Activated CD4-positive, alpha-beta memory T cell treated with anti-CD3 and anti-CD28 coated beads, Interleukin-2, amount 10 ng/mL, durations not matched to agents 7 days and 5 days (primary cell): ENCODE measurements at regions not wholly inside any gene's neighbourhood (a gene's known extent, or its start where the extent isn't known, plus 50 kb on each side); places are given as distances from the start of the nearest gene placed in this dataset.

ENCODE experiments used
- CTCF ChIA-PET: fragments of 350-600 bp; sonication (Branson Sonifier 250); formaldehyde crosslinking; loops from one replicate; lab custom pipeline; 2021; ENCODE audit warnings: antibody characterized with exemption, inconsistent platforms; lab: Charles Lee
- POLR2A ChIA-PET: fragments of 350-600 bp; sonication (Branson Sonifier 250); formaldehyde crosslinking; loops from one replicate; lab custom pipeline; 2021; ENCODE audit warnings: antibody characterized with exemption; lab: Charles Lee
- DNase-seq: peaks from one replicate; pipeline ENCODE4 v3.0.0-alpha.2; 2020
- H3K27ac Mint-ChIP-seq: one replicate; pipeline ENCODE4 v1.8.0; 2021; ENCODE audit warnings: mild to moderate bottlenecking, mixed read lengths
- H3K27me3 Mint-ChIP-seq: one replicate; pipeline ENCODE4 v1.8.0; 2021; ENCODE audit warnings: mixed read lengths
- H3K36me3 Mint-ChIP-seq: one replicate; pipeline ENCODE4 v1.8.0; 2021; ENCODE audit warnings: low read depth, mixed read lengths
- H3K4me1 Mint-ChIP-seq: one replicate; pipeline ENCODE4 v1.8.0; 2021; ENCODE audit warnings: mixed read lengths
- H3K4me3 Mint-ChIP-seq: one replicate; pipeline ENCODE4 v1.8.0; 2021; ENCODE audit warnings: mild to moderate bottlenecking, mixed read lengths
- H3K9me3 Mint-ChIP-seq: one replicate; pipeline ENCODE4 v1.8.0; 2021; ENCODE audit warnings: mixed read lengths

DNA sequence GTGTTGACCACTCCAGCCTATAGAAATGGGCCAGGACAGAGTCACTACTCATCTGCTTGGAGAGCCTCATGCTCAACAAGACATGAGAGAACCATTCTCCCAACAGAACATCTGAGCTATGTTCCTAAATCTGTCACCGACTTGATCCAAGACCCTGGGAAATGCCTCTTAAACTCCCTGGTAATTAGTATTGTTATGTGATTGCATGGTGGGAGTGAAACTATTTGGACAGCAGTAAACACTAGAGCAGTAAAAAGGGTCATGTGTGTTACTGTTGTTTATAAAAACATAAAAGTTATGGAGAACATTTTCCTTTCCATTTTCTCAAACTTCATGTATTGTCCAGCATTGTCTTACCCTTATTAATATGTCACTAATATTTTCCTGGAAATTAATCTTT, 369.8 kb upstream of the FAT3 start:
- no peaks in the 10 kb centered on the region for H3K4me1 Mint-ChIP-seq
- no peak for DNase-seq
- H3K36me3 Mint-ChIP-seq: no peaks in the 10 kb centered on the region
- H3K27me3 Mint-ChIP-seq: no peaks in the 10 kb centered on the region
- H3K27ac Mint-ChIP-seq: no peak overlapping the region
- peaks cover 5% of the 10 kb centered on the region for H3K9me3 Mint-ChIP-seq
- CTCF ChIA-PET: no interaction called here
- no peak overlapping the region for H3K4me3 Mint-ChIP-seq
- POLR2A ChIA-PET: no interaction called here

DNA sequence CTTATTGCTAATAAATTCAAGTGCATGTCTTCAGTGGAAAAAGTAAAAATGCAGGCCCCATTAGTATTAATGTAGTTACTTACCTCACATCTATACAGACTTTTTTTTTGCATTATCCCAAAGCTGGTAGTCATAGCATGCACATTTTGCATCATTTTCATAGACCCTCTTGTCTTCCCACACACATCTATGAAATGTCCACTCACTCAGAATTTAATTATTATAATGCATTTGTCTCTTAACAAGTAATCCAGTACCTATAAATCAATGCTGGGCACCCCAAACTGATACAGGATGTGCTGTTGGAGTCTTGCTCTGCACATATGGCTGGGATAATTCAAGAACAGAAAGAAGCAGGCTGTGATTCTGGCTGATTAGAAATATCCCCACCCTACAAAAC, 370.4 kb upstream of the FAT3 start:
- H3K36me3 Mint-ChIP-seq: no peaks in the 10 kb centered on the region
- no peak for DNase-seq
- no peak overlapping the region for H3K27ac Mint-ChIP-seq
- H3K9me3 Mint-ChIP-seq: peaks cover 7% of the 10 kb centered on the region
- H3K27me3 Mint-ChIP-seq: no peaks in the 10 kb centered on the region
- ChIA-PET CTCF (no interaction called here), POLR2A (no interaction called here)
- H3K4me3 Mint-ChIP-seq: no peak overlapping the region
- H3K4me1 Mint-ChIP-seq: no peaks in the 10 kb centered on the region

DNA sequence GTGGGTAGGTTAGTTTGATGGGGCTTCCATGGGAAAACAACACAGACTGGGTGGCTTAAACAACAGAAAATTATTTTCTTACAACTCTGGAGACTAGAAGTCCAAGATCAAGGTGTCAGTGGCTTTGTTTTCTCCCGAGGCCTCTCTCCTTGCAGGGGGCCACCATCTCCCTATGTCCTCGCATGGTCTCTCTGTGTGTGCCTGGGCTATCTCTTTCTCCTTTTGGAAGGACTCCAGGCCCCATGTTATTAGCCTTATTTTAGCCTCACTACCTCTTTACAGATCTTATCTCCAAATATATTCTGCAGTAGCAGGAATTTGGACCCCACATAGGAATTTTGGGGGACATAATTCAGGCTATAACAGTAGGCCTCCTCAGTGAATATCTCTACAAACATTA, 372.7 kb upstream of the FAT3 start:
- Mint-ChIP-seq H3K36me3 (no peaks in the 10 kb centered on the region), H3K4me3 (no peak overlapping the region), H3K27me3 (no peaks in the 10 kb centered on the region), H3K27ac (no peak overlapping the region), H3K4me1 (no peaks in the 10 kb centered on the region), H3K9me3 (peaks cover 7% of the 10 kb centered on the region)
- no peak for DNase-seq
- ChIA-PET POLR2A (no interaction called here), CTCF (no interaction called here)

DNA sequence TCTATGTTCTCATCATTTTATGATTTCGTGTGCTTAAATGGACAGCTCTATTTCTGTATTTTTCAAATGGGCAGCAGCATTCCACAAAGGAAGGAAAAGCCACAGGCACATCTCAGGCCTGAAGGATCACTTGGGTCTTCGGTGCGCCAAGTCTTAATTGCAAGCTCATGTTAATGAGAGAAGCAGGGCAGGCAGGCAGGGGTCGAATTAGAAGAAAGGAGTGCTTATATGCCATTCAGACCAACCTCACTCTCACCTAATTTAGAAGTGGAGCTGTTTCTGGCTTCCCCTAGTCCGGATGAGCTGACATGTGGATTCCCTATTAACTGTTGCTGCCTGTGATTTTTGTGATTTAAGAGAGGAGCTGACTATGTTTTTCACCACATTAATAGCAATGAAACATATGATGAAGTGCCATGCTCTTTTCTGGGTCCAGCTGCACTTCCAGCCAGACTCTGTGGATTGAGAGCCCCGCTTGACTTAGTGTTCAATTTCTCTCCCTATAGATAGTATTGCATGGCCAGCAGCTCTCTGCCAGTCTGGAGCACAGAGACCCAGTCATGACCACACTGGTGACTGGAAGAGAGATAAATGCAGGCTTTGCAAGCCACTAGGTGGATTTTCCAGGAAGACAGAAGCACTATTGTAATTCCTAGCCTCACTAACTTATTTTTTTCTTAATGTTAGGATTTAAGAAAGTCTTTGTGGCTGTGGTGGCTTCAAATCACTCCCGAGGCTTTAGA, 373.9 kb upstream of the FAT3 start:
- no peak overlapping the region for H3K4me3 Mint-ChIP-seq
- CTCF ChIA-PET: no interaction called here
- H3K27ac Mint-ChIP-seq: no peak overlapping the region
- H3K36me3 Mint-ChIP-seq: no peaks in the 10 kb centered on the region
- no peak for DNase-seq
- no peaks in the 10 kb centered on the region for H3K27me3 Mint-ChIP-seq
- H3K9me3 Mint-ChIP-seq: peaks cover 5% of the 10 kb centered on the region
- no peaks in the 10 kb centered on the region for H3K4me1 Mint-ChIP-seq
- POLR2A ChIA-PET: no interaction called here

DNA sequence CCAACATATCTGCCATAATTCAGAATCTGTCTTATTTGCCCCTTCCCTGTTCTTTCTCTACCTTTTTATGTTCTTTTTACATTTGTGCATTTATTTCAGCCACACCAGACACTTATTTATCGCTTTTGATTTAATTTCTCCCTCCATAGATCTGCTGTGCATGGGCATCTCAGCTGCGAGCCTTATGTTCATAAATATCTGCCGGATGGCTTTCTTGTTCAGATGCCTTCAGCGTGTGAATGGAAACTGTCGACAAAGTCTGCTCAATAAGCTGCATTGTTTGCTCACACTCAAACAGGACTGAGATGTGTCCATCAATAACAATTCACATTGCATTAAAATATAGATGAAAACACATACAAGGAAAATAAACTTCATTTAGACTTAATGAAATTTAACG, 374.6 kb upstream of the FAT3 start:
- Mint-ChIP-seq H3K9me3 (peaks cover 5% of the 10 kb centered on the region), H3K27ac (no peak overlapping the region), H3K4me3 (no peak overlapping the region), H3K4me1 (no peaks in the 10 kb centered on the region), H3K36me3 (no peaks in the 10 kb centered on the region), H3K27me3 (no peaks in the 10 kb centered on the region)
- no peak for DNase-seq
- CTCF ChIA-PET: no interaction called here
- POLR2A ChIA-PET: no interaction called here

DNA sequence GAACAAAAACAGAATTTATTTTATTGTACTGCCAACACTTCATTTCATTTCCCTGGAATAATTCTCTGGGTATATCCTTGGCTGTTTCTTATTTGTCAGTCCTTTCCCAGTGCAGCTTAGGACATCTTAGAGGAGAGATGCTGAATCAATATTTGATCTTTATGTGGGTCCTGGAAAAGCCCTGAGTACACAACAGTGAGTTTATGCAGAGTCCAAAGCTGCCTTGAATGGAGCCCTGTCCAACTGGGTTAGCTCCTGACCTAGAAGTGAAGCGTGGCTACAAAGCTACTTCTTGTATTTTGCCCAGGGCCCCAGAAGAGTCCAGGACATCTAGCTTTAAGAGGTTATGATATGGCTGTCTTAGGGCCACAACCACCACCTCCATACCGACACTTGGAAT, 378.0 kb upstream of the FAT3 start:
- H3K36me3 Mint-ChIP-seq: no peaks in the 10 kb centered on the region
- no peak overlapping the region for H3K4me3 Mint-ChIP-seq
- ChIA-PET CTCF (no interaction called here), POLR2A (no interaction called here)
- no peak overlapping the region for H3K27ac Mint-ChIP-seq
- no peaks in the 10 kb centered on the region for H3K4me1 Mint-ChIP-seq
- no peak for DNase-seq
- H3K27me3 Mint-ChIP-seq: no peaks in the 10 kb centered on the region
- H3K9me3 Mint-ChIP-seq: peaks cover 5% of the 10 kb centered on the region

DNA sequence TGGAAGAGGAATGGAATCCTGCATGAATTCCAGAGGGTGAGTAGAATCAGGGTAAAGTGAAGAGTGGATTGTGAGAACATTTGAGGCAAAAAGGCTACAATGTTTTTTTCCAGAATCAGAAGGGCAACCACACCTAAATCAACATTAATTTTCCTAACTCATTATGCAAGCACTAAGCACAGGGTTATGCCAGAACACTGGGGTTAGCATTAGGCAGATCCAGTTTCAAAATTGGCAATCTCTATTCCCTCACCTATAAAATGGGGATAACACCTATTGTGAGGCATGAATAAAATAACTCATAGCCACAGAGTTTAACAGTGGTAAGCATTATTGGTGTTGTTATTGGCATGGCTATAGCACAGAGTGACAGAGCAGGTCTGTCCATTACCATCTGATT, 378.6 kb upstream of the FAT3 start:
- Mint-ChIP-seq H3K36me3 (no peaks in the 10 kb centered on the region), H3K4me3 (no peak overlapping the region), H3K27ac (no peak overlapping the region), H3K9me3 (peaks cover 5% of the 10 kb centered on the region), H3K4me1 (no peaks in the 10 kb centered on the region), H3K27me3 (no peaks in the 10 kb centered on the region)
- DNase-seq: no peak
- ChIA-PET POLR2A (no interaction called here), CTCF (no interaction called here)

DNA sequence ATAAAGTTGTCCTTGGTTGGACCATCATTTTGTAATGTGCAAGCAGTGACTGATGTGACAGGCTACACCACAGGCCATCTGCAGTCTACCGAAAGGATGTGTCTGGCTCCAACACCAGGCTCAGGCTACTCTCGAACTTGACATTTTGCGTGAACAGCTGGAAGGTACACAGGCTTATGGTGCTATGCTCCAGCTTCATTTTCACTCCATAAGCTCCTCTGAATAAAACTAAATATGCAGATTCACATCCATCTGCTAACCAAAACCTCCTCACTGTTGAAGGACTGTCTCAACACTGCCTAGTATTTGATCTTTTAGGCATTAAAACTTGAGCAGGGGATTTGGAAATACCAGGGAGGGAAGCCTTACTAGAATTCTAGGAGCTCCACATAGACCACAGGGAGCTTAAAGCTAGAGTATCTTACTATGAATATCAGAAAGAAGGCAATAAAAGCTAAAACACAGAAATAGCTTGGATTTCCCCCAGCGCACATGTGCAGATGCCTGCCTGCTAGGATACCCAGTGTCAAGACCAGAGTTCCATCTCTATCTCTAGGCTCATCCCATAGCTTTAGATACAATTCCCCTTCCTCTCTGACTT, 383.9 kb upstream of the FAT3 start:
- ChIA-PET CTCF (no interaction called here), POLR2A (no interaction called here)
- Mint-ChIP-seq H3K27ac (no peak overlapping the region), H3K4me3 (no peak overlapping the region), H3K36me3 (no peaks in the 10 kb centered on the region), H3K4me1 (no peaks in the 10 kb centered on the region), H3K27me3 (no peaks in the 10 kb centered on the region), H3K9me3 (no peaks in the 10 kb centered on the region)
- DNase-seq: no peak

DNA sequence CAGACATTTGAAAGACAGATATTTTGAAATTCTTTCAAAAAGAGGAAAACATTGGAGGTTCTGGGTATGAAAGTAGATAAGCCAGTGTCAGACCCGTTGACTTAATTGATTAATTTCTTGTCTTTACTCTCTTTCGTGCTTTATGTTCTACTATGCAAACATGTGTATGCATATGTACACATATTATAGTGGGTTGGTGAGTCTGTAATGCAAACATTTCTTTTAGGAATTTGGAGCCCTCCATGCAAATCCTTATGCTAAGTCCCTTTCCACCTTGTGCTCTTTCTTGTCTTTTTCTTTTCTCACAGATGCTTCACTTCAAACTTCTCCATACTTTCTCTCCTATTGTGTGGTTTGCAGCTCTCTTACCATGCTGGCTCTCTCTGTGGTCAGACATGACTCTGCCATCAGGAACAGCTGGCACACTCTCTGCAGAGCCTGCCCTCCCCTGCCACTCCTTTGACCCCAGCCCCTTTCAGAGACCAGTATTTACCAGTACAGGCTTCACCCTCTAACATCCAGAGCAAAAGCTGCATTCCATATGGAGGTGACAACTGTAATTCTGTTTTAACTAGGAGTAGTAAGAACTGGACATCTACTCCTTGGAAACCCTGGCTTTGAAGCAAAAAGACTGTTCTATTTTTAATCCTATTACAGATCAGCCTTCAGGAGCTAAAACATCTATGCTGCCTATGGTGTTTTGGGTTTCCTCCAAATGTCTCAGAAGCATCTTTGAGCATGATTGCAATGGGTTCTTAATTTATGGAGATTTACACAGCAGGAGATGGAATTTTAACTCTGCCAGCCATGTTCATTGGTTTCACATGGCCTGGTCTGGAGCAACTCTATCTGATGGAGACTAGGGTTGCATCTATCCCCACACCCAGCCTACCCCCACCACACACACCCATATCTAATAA, 386.9 kb upstream of the FAT3 start:
- H3K27ac Mint-ChIP-seq: no peak overlapping the region
- peaks cover 7% of the 10 kb centered on the region for H3K9me3 Mint-ChIP-seq
- H3K27me3 Mint-ChIP-seq: no peaks in the 10 kb centered on the region
- H3K36me3 Mint-ChIP-seq: no peaks in the 10 kb centered on the region
- no peak overlapping the region for H3K4me3 Mint-ChIP-seq
- no peak for DNase-seq
- POLR2A ChIA-PET: no interaction called here
- CTCF ChIA-PET: no interaction called here
- no peaks in the 10 kb centered on the region for H3K4me1 Mint-ChIP-seq

DNA sequence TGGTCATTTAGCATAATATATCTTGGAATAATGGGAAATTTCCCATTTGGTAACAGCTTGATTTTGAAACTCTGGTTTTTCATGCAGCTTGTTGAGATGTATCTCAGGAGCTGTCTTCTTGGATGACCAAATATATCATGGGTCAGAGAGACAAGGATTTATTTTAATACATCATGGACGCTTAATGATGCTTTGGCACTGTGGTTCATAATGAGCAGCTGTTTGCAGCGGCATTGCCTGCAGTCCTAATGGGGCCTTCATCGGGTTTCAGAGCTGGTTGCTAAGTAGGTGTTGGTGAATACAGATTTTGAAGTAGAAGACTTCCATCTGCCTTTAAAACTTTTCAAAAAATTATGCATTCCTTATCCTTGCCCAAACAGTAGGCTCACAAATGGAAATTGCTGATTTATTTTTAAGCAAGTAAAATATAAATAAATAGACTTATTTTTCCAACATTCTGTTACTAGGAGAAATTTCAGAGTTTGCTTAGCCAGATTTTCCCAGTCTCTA, 389.5 kb upstream of the FAT3 start:
- Mint-ChIP-seq H3K4me3 (no peak overlapping the region), H3K4me1 (no peaks in the 10 kb centered on the region), H3K9me3 (peaks cover 9% of the 10 kb centered on the region), H3K36me3 (no peaks in the 10 kb centered on the region), H3K27me3 (no peaks in the 10 kb centered on the region), H3K27ac (no peak overlapping the region)
- POLR2A ChIA-PET: no interaction called here
- DNase-seq: no peak
- CTCF ChIA-PET: no interaction called here

DNA sequence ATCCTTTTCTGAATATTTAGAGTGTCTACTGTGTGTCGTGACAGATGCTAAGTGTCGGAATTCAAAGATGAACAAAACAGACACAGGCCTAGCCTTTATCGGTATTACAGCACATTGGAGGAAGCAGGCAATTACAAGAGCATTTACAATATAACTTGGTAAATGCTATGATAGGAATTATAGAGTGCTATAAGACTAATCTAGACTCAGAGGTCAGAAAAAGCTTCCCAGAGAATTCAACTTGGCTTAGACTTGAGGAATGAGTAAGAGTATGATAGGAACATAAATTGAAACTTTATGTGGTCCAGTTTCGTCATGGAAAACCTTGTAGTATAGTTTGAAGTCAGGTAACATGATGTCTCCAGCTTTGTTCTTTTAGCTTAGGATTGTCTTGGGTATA, 395.7 kb upstream of the FAT3 start:
- Mint-ChIP-seq H3K9me3 (peaks cover 4% of the 10 kb centered on the region), H3K27me3 (no peaks in the 10 kb centered on the region), H3K4me3 (no peak overlapping the region), H3K4me1 (no peaks in the 10 kb centered on the region), H3K27ac (no peak overlapping the region), H3K36me3 (no peaks in the 10 kb centered on the region)
- CTCF ChIA-PET: no interaction called here
- POLR2A ChIA-PET: no interaction called here
- DNase-seq: no peak

DNA sequence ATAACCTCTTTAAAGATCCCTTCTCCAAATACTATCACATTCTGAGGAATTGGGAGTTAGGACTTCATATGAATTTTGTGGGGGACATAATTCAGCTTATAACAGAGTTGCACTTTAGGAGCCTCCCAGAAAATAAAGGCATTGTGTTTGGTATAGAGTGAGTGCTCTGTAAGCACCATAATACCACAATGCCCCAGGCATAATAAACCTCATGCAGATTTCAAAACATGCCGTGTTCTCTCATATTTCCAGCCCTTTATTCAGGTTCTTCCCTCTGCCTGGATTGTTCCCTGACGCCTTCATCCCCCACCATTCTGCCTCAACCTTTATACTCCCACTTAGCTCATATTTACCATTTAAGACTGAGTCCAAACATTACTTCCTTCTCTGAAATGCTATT, 398.8 kb upstream of the FAT3 start:
- H3K4me1 Mint-ChIP-seq: no peaks in the 10 kb centered on the region
- no peak overlapping the region for H3K27ac Mint-ChIP-seq
- H3K27me3 Mint-ChIP-seq: no peaks in the 10 kb centered on the region
- no peak for DNase-seq
- no peaks in the 10 kb centered on the region for H3K9me3 Mint-ChIP-seq
- ChIA-PET POLR2A (no interaction called here), CTCF (no interaction called here)
- no peak overlapping the region for H3K4me3 Mint-ChIP-seq
- H3K36me3 Mint-ChIP-seq: no peaks in the 10 kb centered on the region

DNA sequence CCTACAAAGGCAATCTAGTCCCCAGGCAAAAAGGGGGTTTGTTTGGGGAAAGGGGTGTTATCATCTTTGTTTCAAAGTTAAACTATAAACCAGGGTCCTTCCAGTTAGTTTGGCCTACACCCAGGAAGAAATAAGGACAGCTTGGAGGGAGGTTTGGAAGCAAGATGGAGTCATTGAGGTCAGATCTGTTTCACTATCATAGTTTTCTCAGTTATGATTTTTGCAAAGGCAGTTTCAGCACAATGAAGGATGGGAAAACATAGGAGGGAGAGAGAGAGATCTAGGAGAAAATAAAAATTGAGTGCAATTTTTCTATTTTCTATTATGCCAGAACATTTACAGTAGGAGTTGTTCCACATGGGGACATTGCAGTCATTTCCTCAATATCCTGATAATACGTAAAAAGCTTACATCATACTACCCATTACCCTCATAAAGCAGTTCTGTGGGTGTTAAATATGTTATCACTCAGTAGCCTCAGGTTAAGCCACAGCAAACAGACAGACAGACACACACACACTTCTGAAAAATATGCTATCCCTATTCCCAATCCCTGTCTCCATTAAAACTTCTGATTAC, 401.3 kb upstream of the FAT3 start:
- H3K9me3 Mint-ChIP-seq: peaks cover 1% of the 10 kb centered on the region
- no peak for DNase-seq
- ChIA-PET CTCF (no interaction called here), POLR2A (no interaction called here)
- no peaks in the 10 kb centered on the region for H3K36me3 Mint-ChIP-seq
- no peak overlapping the region for H3K4me3 Mint-ChIP-seq
- no peaks in the 10 kb centered on the region for H3K4me1 Mint-ChIP-seq
- H3K27me3 Mint-ChIP-seq: no peaks in the 10 kb centered on the region
- no peak overlapping the region for H3K27ac Mint-ChIP-seq
